Dedifferentiated amniotic fluid mesenchymal stem cell (primary cell): ENCODE measurements at regions not wholly inside any gene's neighbourhood (a gene's known extent, or its start where the extent isn't known, plus 50 kb on each side); places are given as distances from the start of the nearest gene placed in this dataset.

ENCODE experiments used
- DNase-seq: peaks from one replicate; pipeline ENCODE4 v3.0.0-alpha.2; 2016; ENCODE audit errors: extremely low spot score

- DNase-seq, result no peak
Observed at GRCh38 chr11:134801570-134801969, 389.5 kb upstream of the B3GAT1 start.

GRCh38 chr11:134800826-134801225, 388.8 kb upstream of the B3GAT1 start:
- no peak for DNase-seq

GRCh38 chr11:134800130-134800529, 388.1 kb upstream of the B3GAT1 start:
- DNase-seq, result no peak

GRCh38 chr11:134799386-134799785, 387.3 kb upstream of the B3GAT1 start:
- DNase-seq, result no peak

GRCh38 chr11:134797411-134798089, 385.5 kb upstream of the B3GAT1 start:
- DNase-seq, result no peak

GRCh38 chr11:134795017-134795416, 383.0 kb upstream of the B3GAT1 start:
- no peak for DNase-seq

GRCh38 chr11:134794192-134794591, 382.1 kb upstream of the B3GAT1 start:
- no peak for DNase-seq

- no peak for DNase-seq
Observed at GRCh38 chr11:134792677-134793076, 380.6 kb upstream of the B3GAT1 start.

GRCh38 chr11:134792044-134792443, 380.0 kb upstream of the B3GAT1 start:
- no peak for DNase-seq

- no peak for DNase-seq
Observed at GRCh38 chr11:134791102-134791501, 379.1 kb upstream of the B3GAT1 start.

- DNase-seq, result no peak
Observed at GRCh38 chr11:134789104-134789503, 377.1 kb upstream of the B3GAT1 start.

GRCh38 chr11:134786636-134787035, 374.6 kb upstream of the B3GAT1 start:
- no peak for DNase-seq

GRCh38 chr11:134785660-134786284, 373.7 kb upstream of the B3GAT1 start:
- no peak for DNase-seq

- no peak for DNase-seq
Observed at GRCh38 chr11:134785059-134785458, 373.0 kb upstream of the B3GAT1 start.

GRCh38 chr11:134784568-134784967, 372.5 kb upstream of the B3GAT1 start:
- no peak for DNase-seq

GRCh38 chr11:134784046-134784445, 372.0 kb upstream of the B3GAT1 start:
- no peak for DNase-seq

GRCh38 chr11:134783234-134783633, 371.2 kb upstream of the B3GAT1 start:
- no peak for DNase-seq

- DNase-seq, result no peak
Observed at GRCh38 chr11:134781380-134781866, 369.4 kb upstream of the B3GAT1 start.

- DNase-seq, result no peak
Observed at GRCh38 chr11:134780486-134781147, 368.6 kb upstream of the B3GAT1 start.

- DNase-seq, result no peak
Observed at GRCh38 chr11:134779179-134779578, 367.1 kb upstream of the B3GAT1 start.

- DNase-seq, result no peak
Observed at GRCh38 chr11:134768463-134768862, 356.4 kb upstream of the B3GAT1 start.

- no peak for DNase-seq
Observed at GRCh38 chr11:134765565-134765964, 353.5 kb upstream of the B3GAT1 start.

GRCh38 chr11:134764966-134765365, 352.9 kb upstream of the B3GAT1 start:
- DNase-seq, result no peak
